ENCODE measurements at regions not wholly inside any gene's neighbourhood (a gene's known extent, or its start where the extent isn't known, plus 50 kb on each side); places are given as distances from the start of the nearest gene placed in this dataset.
"Not testable (repeated sequence)": the region's sequence is repeated elsewhere in the genome, so short reads cannot be mapped to it uniquely, and the experiment has no call there.

GRCh38 chr1:194858811-194859480 is 1672.5 kb upstream of the B3GALT2 start:
- DNase-seq (ENCODE audit: low read depth, low spot score); H3K27ac ChIP-seq (ENCODE audit: insufficient read depth, low read depth, low read length); H3K4me2 ChIP-seq (ENCODE audit: insufficient read depth, low read length); FAIRE-seq; H3K4me1 ChIP-seq (ENCODE audit: control insufficient read depth, extremely low read depth, insufficient read depth, low read length); H3K27me3 ChIP-seq (ENCODE audit: control insufficient read depth in 2 of 2, insufficient read depth in 2 of 2, low read length in 2 of 2); H3K36me3 ChIP-seq (ENCODE audit: control insufficient read depth in 2 of 2, extremely low read depth in 1 of 2, insufficient read depth in 2 of 2, low read length in 2 of 2); BruUV-seq (replicated peaks); dilution Hi-C loops (cut with MboI; ENCODE audit: extremely low pct_ligation_motif_present, low sequenced_read_pairs); POLR2A ChIA-PET; H3K9ac ChIP-seq (replicated peaks; ENCODE audit: extremely low read depth, insufficient read depth, low read length); H3K9me3 ChIP-seq (replicated peaks; ENCODE audit: control insufficient read depth, insufficient read depth, low read length); H2AFZ ChIP-seq (ENCODE audit: low read depth, low read length); H4K20me1 ChIP-seq (replicated peaks; ENCODE audit: control insufficient read depth, extremely low read depth, insufficient read depth, low read length); H3K9me1 ChIP-seq (replicated peaks; ENCODE audit: control insufficient read depth, extremely low read depth, insufficient read depth, low read length); H3K79me2 ChIP-seq (ENCODE audit: control insufficient read depth, insufficient read depth, low read length); intact Hi-C loops (cut with micrococcal nuclease); CTCF ChIA-PET; H3K4me3 ChIP-seq (replicated peaks in 1 of 3; ENCODE audit: insufficient read depth in 1 of 3, low read depth in 1 of 3, low read length in 3 of 3): not testable (repeated sequence)

- Histone ChIP-seq H3K4me2 (ENCODE audit: insufficient read depth, low read length) (no peak overlapping the region), H4K20me1 (replicated peaks; ENCODE audit: control insufficient read depth, extremely low read depth, insufficient read depth, low read length) (no peaks in the 10 kb centered on the region), H3K9ac (replicated peaks; ENCODE audit: extremely low read depth, insufficient read depth, low read length) (no peak overlapping the region), H3K4me3 (replicated peaks in 1 of 3; ENCODE audit: insufficient read depth in 1 of 3, low read depth in 1 of 3, low read length in 3 of 3) (no peak overlapping the region), H3K27ac (ENCODE audit: insufficient read depth, low read depth, low read length) (no peak overlapping the region), H3K9me3 (replicated peaks; ENCODE audit: control insufficient read depth, insufficient read depth, low read length) (peaks cover 2% of the 10 kb centered on the region), H3K36me3 (ENCODE audit: control insufficient read depth in 2 of 2, extremely low read depth in 1 of 2, insufficient read depth in 2 of 2, low read length in 2 of 2) (no peaks in the 10 kb centered on the region), H3K27me3 (ENCODE audit: control insufficient read depth in 2 of 2, insufficient read depth in 2 of 2, low read length in 2 of 2) (no peaks in the 10 kb centered on the region), H3K79me2 (ENCODE audit: control insufficient read depth, insufficient read depth, low read length) (no peaks in the 10 kb centered on the region), H3K9me1 (replicated peaks; ENCODE audit: control insufficient read depth, extremely low read depth, insufficient read depth, low read length) (no peaks in the 10 kb centered on the region), H3K4me1 (ENCODE audit: control insufficient read depth, extremely low read depth, insufficient read depth, low read length) (no peaks in the 10 kb centered on the region), H2AFZ (ENCODE audit: low read depth, low read length) (no peak overlapping the region)
- intact Hi-C loops (cut with micrococcal nuclease) (no loop called here), dilution Hi-C loops (cut with MboI; ENCODE audit: extremely low pct_ligation_motif_present, low sequenced_read_pairs) (no loop called here)
- FAIRE-seq (no peak), DNase-seq (ENCODE audit: low read depth, low spot score) (no peak)
- POLR2A ChIA-PET = no interaction called here
- CTCF ChIA-PET = no interaction called here
- TF ChIP-seq POLR2A (IDR thresholded peaks at IDR 0.05; ENCODE audit: low read depth, low read length) (no peak), MAX (IDR thresholded peaks at IDR 0.05; ENCODE audit: insufficient read depth, insufficient read length) (no peak), JUN (IDR thresholded peaks at IDR 0.05; ENCODE audit: borderline replicate concordance, insufficient read depth, insufficient read length, low read depth) (no peak), EZH2 (IDR thresholded peaks at IDR 0.05; ENCODE audit: borderline replicate concordance, low read depth, low read length, severe bottlenecking) (no peak), GATA2 (IDR thresholded peaks at IDR 0.05; ENCODE audit: insufficient read depth, insufficient read length, low read depth, low read length) (no peak), FOS (IDR thresholded peaks at IDR 0.05; ENCODE audit: borderline replicate concordance, insufficient read depth, low read length) (no peak), CTCF (IDR thresholded peaks at IDR 0.05; ENCODE audit: extremely low read depth in 1 of 2, insufficient read depth in 1 of 2, low read depth in 1 of 2, low read length in 2 of 2) (no peak), POLR2AphosphoS5 (IDR thresholded peaks at IDR 0.05; ENCODE audit: insufficient read depth, low read depth, low read length) (no peak), MYC (IDR thresholded peaks at IDR 0.05; ENCODE audit: low read depth, low read length) (no peak)
- no TSS peak for BruUV-seq (replicated peaks)
These were observed 1671.0 kb upstream of the B3GALT2 start for GRCh38 chr1:194857413-194857812.
